ENCODE measurements at regions not wholly inside any gene's neighbourhood (a gene's known extent, or its start where the extent isn't known, plus 50 kb on each side); places are given as distances from the start of the nearest gene placed in this dataset.

DNA sequence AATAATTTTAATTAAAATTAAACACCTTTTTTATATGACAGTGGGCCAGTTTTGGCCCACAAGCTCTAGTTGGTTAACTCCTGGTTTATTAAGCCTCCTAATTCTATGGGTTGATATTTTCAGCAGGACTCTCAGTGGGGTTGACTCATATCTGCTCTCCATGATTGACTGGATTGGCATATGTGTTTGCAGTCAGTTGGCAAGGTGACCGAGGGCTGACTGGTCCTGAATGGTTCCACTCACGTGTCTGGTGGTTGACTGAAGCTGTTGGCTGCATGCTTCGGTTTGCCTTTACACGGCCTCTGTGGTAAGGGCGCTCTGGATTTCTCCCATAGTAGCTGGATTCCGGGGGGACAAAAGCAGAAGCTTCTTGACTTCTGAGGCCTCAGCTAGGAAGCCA is 65.3 kb upstream of the ZNF280D start:
- no peaks in the 10 kb centered on the region for H3K23me2 ChIP-seq (ENCODE audit: low read depth, low read length)
- H3K36me3 ChIP-seq (ENCODE audit: control insufficient read depth in 2 of 4, insufficient read depth in 4 of 4, low read length in 3 of 4): no peaks in the 10 kb centered on the region
- TF ChIP-seq SAP30 (IDR thresholded peaks at IDR 0.05; ENCODE audit: insufficient read depth, insufficient replicate concordance, low read length) (no peak), SP2 (IDR thresholded peaks at IDR 0.05; ENCODE audit: low read length) (no peak)
- ChIA-PET POLR2A (ENCODE audit: partially characterized antibody) (no interaction called here), CTCF (ENCODE audit: partially characterized antibody) (interaction anchor here (1.0 to 1.7 kb wide), 3 partner anchors 15 to 87 kb away, joined by 3 to 4 read pairs (median 3); no protein-coding TSS in a partner anchor)
- H3K4me3 ChIP-seq (ENCODE audit: extremely low read depth in 1 of 4, insufficient read depth in 2 of 4, low read depth in 3 of 4, low read length in 4 of 4): no peak overlapping the region
- H2BK20ac ChIP-seq (ENCODE audit: low read length): no peak overlapping the region
- 91% methylated on average over 6 of the region's 6 CpGs; no CpG with 5 or more reads in 1 of the 2 experiments for WGBS, 2 experiments (ENCODE audit: extremely low coverage in 1 of 2, insufficient coverage in 1 of 2, insufficient read length in 1 of 2, insufficient replicate concordance in 2 of 2, low coverage in 1 of 2, low lambda C conversion rate in 2 of 2, missing lambda C conversion rate in 1 of 2)
- H3K27me3 ChIP-seq (replicated peaks in 1 of 4; ENCODE audit: control insufficient read depth in 3 of 4, extremely low read depth in 1 of 4, insufficient read depth in 3 of 4, low read length in 3 of 4): no peaks in the 10 kb centered on the region
- no peak overlapping the region for H4K5ac ChIP-seq (ENCODE audit: insufficient read length, low read depth, low read length)
- no peak overlapping the region for H2AFZ ChIP-seq (ENCODE audit: low read length)
- FAIRE-seq (no peak), DNase-seq (ENCODE audit: low read depth in 1 of 2, low spot score in 2 of 2) (no peak)
- no peaks in the 10 kb centered on the region for H3K79me2 ChIP-seq (ENCODE audit: control insufficient read depth in 1 of 2, insufficient read depth in 2 of 2, low read length in 2 of 2)
- no peak overlapping the region for H3K27ac ChIP-seq (ENCODE audit: low read depth, low read length)
- no peaks in the 10 kb centered on the region for H3K79me1 ChIP-seq (ENCODE audit: low read depth, low read length)
- H2BK15ac ChIP-seq (ENCODE audit: low read length): no peak overlapping the region
- H3K4me2 ChIP-seq (ENCODE audit: insufficient read depth in 1 of 2, low read depth in 2 of 2, low read length in 2 of 2): no peak overlapping the region
- no peak overlapping the region for H4K8ac ChIP-seq (ENCODE audit: extremely low read depth, insufficient read depth, low read length)
- no peak overlapping the region for H3K4ac ChIP-seq (replicated peaks; ENCODE audit: insufficient read length, low read depth, low read length)
- no peak overlapping the region for H2BK120ac ChIP-seq (replicated peaks; ENCODE audit: low read depth, low read length)
- no peaks in the 10 kb centered on the region for H4K20me1 ChIP-seq (replicated peaks in 1 of 2; ENCODE audit: control insufficient read depth in 1 of 2, insufficient read depth in 2 of 2, low read length in 2 of 2)
- H3K4me1 ChIP-seq (replicated peaks in 1 of 4; ENCODE audit: control insufficient read depth in 3 of 4, insufficient read depth in 4 of 4, low read length in 3 of 4): no peaks in the 10 kb centered on the region
- H4K91ac ChIP-seq (replicated peaks; ENCODE audit: insufficient read length, low read length): no peak overlapping the region
- H2BK12ac ChIP-seq (ENCODE audit: low read depth, low read length): no peak overlapping the region
- no peak overlapping the region for H2BK5ac ChIP-seq (ENCODE audit: low read depth, low read length)
- H3K56ac ChIP-seq (replicated peaks; ENCODE audit: insufficient read length, low read depth, low read length): no peak overlapping the region
- no peak overlapping the region for H3K14ac ChIP-seq (ENCODE audit: insufficient read length)
- H3K23ac ChIP-seq (ENCODE audit: insufficient read length): no peak overlapping the region
- H3K9me3 ChIP-seq (ENCODE audit: insufficient read depth in 2 of 2, low read depth in 1 of 2, low read length in 1 of 2): no peaks in the 10 kb centered on the region
- H3K18ac ChIP-seq (ENCODE audit: extremely low read depth, low read length): no peak overlapping the region
- no peak overlapping the region for H3K9ac ChIP-seq (replicated peaks in 1 of 4; ENCODE audit: extremely low read depth in 1 of 4, low read depth in 3 of 4, low read length in 3 of 4)
- H2AK5ac ChIP-seq (ENCODE audit: low read depth, low read length): no peak overlapping the region
